ENCODE measurements at regions not wholly inside any gene's neighbourhood (a gene's known extent, or its start where the extent isn't known, plus 50 kb on each side); places are given as distances from the start of the nearest gene placed in this dataset.

DNA sequence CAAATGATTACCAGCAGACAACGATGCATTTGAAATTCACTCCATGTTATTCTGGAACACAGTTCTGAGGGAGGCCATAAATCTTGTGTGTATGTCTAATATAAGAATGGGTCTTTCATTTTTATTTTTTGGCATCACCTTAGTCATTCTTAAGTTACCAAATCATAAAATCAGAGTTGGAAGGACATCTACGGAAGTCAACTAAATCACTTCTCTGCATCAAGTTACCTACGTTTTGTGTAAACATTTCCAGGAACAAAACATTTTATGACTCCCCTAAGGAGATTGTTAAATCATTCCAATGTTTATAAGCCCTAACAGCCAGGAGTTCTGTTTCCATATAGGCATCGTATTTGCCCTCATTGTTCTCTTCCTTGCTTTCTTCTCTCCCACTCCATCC is 378.2 kb downstream of the FAM170A start:
- Histone ChIP-seq H3K9ac (ENCODE audit: low read depth, low read length) (no peak overlapping the region), H3K79me1 (ENCODE audit: low read depth in 1 of 2, low read length in 2 of 2) (no peaks in the 10 kb centered on the region), H3K23ac (ENCODE audit: low read depth, low read length) (no peak overlapping the region), H3K56ac (ENCODE audit: extremely low read depth, insufficient read depth, low read length) (no peak overlapping the region), H3K27me3 (ENCODE audit: control insufficient read depth, insufficient read depth, low read length) (no peaks in the 10 kb centered on the region), H4K5ac (ENCODE audit: low read depth, low read length) (no peak overlapping the region), H3K9me3 (ENCODE audit: control insufficient read depth, insufficient read depth, low read length) (no peaks in the 10 kb centered on the region), H3K27ac (ENCODE audit: insufficient read depth, low read length) (no peak overlapping the region), H3K9me1 (ENCODE audit: insufficient read depth, low read length) (no peaks in the 10 kb centered on the region), H3K4me3 (ENCODE audit: insufficient read depth, low read depth, low read length) (no peak overlapping the region), H2AK5ac (ENCODE audit: low read depth, low read length) (no peak overlapping the region), H2AK9ac (replicated peaks; ENCODE audit: low read depth, low read length, poor library complexity) (no peak overlapping the region), H3K4ac (ENCODE audit: low read depth, low read length) (no peak overlapping the region), H2BK120ac (ENCODE audit: low read depth, low read length) (no peak overlapping the region), H3K14ac (replicated peaks; ENCODE audit: low read depth, low read length) (no peak overlapping the region), H2AFZ (replicated peaks; ENCODE audit: low read length, poor library complexity) (no peak overlapping the region), H2BK15ac (ENCODE audit: low read depth, low read length) (no peak overlapping the region), H3K4me2 (ENCODE audit: low read depth, low read length) (no peak overlapping the region), H2BK20ac (ENCODE audit: low read depth, low read length) (no peak overlapping the region), H3K4me1 (ENCODE audit: control insufficient read depth, insufficient read depth, low read length) (no peaks in the 10 kb centered on the region), H3K18ac (ENCODE audit: low read depth, low read length) (no peak overlapping the region), H4K91ac (ENCODE audit: insufficient read depth, low read depth, low read length) (no peak overlapping the region), H4K20me1 (ENCODE audit: insufficient read depth, low read length) (no peaks in the 10 kb centered on the region), H3K36me3 (ENCODE audit: control insufficient read depth, insufficient read depth, low read length) (no peaks in the 10 kb centered on the region), H4K8ac (ENCODE audit: low read depth in 2 of 2, low read length in 2 of 2) (no peak overlapping the region), H2BK5ac (ENCODE audit: low read depth, low read length, poor library complexity, severe bottlenecking) (no peak overlapping the region)
- in situ Hi-C loops (cut with MboI; ENCODE audit: low sequenced_read_pairs) (no loop called here), intact Hi-C loops (cut with micrococcal nuclease) (no loop called here), dilution Hi-C loops (cut with HindIII; ENCODE audit: low sequenced_read_pairs, unreplicated experiment) (no loop called here)
- ATAC-seq (ENCODE audit: low read depth): no peak
- TF ChIP-seq RFX5 (IDR thresholded peaks at IDR 0.05; ENCODE audit: low read depth, low read length) (no peak), RAD21 (IDR thresholded peaks at IDR 0.05; ENCODE audit: low read length) (no peak), SMC3 (IDR thresholded peaks at IDR 0.05; ENCODE audit: low read depth, low read length) (no peak), MAZ (IDR thresholded peaks at IDR 0.05; ENCODE audit: borderline replicate concordance, low read depth, low read length) (no peak), MXI1 (IDR thresholded peaks at IDR 0.05; ENCODE audit: borderline replicate concordance, low read depth, low read length) (no peak), POLR2A (IDR thresholded peaks at IDR 0.05; ENCODE audit: low read depth, low read length) (no peak), FOS (IDR thresholded peaks at IDR 0.05; ENCODE audit: low read depth, low read length) (no peak), CEBPB (IDR thresholded peaks at IDR 0.05; ENCODE audit: low read depth, low read length) (no peak), NFE2L2 (IDR thresholded peaks at IDR 0.05; ENCODE audit: low read depth, low read length) (no peak), MAFK (IDR thresholded peaks at IDR 0.05; ENCODE audit: low read depth, low read length) (no peak), USF2 (IDR thresholded peaks at IDR 0.05; ENCODE audit: low read depth, low read length) (no peak), ELK1 (IDR thresholded peaks at IDR 0.05; ENCODE audit: borderline replicate concordance, low read depth, low read length) (no peak), RCOR1 (IDR thresholded peaks at IDR 0.05; ENCODE audit: insufficient replicate concordance, low read length) (no peak), CHD1 (IDR thresholded peaks at IDR 0.05; ENCODE audit: low read depth, low read length) (no peak), BHLHE40 (IDR thresholded peaks at IDR 0.05; ENCODE audit: low read depth, low read length) (no peak)
- TF ChIP-seq, protein P1, sequence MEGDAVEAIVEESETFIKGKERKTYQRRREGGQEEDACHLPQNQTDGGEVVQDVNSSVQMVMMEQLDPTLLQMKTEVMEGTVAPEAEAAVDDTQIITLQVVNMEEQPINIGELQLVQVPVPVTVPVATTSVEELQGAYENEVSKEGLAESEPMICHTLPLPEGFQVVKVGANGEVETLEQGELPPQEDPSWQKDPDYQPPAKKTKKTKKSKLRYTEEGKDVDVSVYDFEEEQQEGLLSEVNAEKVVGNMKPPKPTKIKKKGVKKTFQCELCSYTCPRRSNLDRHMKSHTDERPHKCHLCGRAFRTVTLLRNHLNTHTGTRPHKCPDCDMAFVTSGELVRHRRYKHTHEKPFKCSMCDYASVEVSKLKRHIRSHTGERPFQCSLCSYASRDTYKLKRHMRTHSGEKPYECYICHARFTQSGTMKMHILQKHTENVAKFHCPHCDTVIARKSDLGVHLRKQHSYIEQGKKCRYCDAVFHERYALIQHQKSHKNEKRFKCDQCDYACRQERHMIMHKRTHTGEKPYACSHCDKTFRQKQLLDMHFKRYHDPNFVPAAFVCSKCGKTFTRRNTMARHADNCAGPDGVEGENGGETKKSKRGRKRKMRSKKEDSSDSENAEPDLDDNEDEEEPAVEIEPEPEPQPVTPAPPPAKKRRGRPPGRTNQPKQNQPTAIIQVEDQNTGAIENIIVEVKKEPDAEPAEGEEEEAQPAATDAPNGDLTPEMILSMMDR (conservative IDR thresholded peaks at IDR 0.05; ENCODE audit: low read depth, low read length): no peak
- ChIA-PET CTCF (no interaction called here), POLR2A (ENCODE audit: unreplicated experiment) (no interaction called here)
- no peak for DNase-seq
- no TSS peak for BruUV-seq (replicated peaks)
- 20% methylated on average over 1 of the region's 4 CpGs; no CpG with 5 or more reads in 1 of the 2 experiments for WGBS, 2 experiments (ENCODE audit: extremely low coverage in 2 of 2, insufficient read length in 1 of 2)
